Activated CD4-positive, alpha-beta T cell treated with anti-CD3 and anti-CD28 coated beads, Interleukin-2, amount 50 U/mL, for 4 hours (primary cell): ENCODE measurements at regions not wholly inside any gene's neighbourhood (a gene's known extent, or its start where the extent isn't known, plus 50 kb on each side); places are given as distances from the start of the nearest gene placed in this dataset.
"Not testable (repeated sequence)": the region's sequence is repeated elsewhere in the genome, so short reads cannot be mapped to it uniquely, and the experiment has no call there.

Source experiments
- DNase-seq, 2 experiments: peaks; one replicate each; pipeline ENCODE4 v3.0.0-alpha.2; 2020

- DNase-seq, result no peak
Measured at GRCh38 chr7:65749518-65749917, 123.4 kb upstream of the VKORC1L1 start.

- peak; percentile 76 to 82 for DNase-seq
Measured at GRCh38 chr7:65750511-65751344, 122.1 kb upstream of the VKORC1L1 start.

GRCh38 chr7:65754070-65754469 is 118.8 kb upstream of the VKORC1L1 start:
- DNase-seq, result not testable (repeated sequence)

GRCh38 chr7:65758991-65759390 is 113.9 kb upstream of the VKORC1L1 start:
- not testable (repeated sequence) for DNase-seq

- not testable (repeated sequence) for DNase-seq
Measured at GRCh38 chr7:65762712-65763111, 110.2 kb upstream of the VKORC1L1 start.

- not testable (repeated sequence) for DNase-seq
Measured at GRCh38 chr7:65763114-65763513, 109.8 kb upstream of the VKORC1L1 start.

- DNase-seq, result peak; percentile 92 to 93
Measured at GRCh38 chr7:65770473-65771225, 102.2 kb upstream of the VKORC1L1 start.

- not testable (repeated sequence) for DNase-seq
Measured at GRCh38 chr7:65771226-65771569, 101.7 kb upstream of the VKORC1L1 start.

- DNase-seq, result not testable (repeated sequence)
Measured at GRCh38 chr7:65776677-65777076, 96.2 kb upstream of the VKORC1L1 start.

- not testable (repeated sequence) for DNase-seq
Measured at GRCh38 chr7:65789943-65790342, 82.9 kb upstream of the VKORC1L1 start.

GRCh38 chr7:65791788-65792187 is 81.1 kb upstream of the VKORC1L1 start:
- DNase-seq, result not testable (repeated sequence)

GRCh38 chr7:65792726-65793125 is 80.1 kb upstream of the VKORC1L1 start:
- not testable (repeated sequence) for DNase-seq

- not testable (repeated sequence) for DNase-seq
Measured at GRCh38 chr7:65794671-65795391, 78.0 kb upstream of the VKORC1L1 start.

- not testable (repeated sequence) for DNase-seq
Measured at GRCh38 chr7:65795392-65795716, 77.5 kb upstream of the VKORC1L1 start.

GRCh38 chr7:65796205-65796604 is 76.7 kb upstream of the VKORC1L1 start:
- DNase-seq, result no peak

- DNase-seq, result not testable (repeated sequence)
Measured at GRCh38 chr7:65797086-65797485, 75.8 kb upstream of the VKORC1L1 start.

- not testable (repeated sequence) for DNase-seq
Measured at GRCh38 chr7:65797566-65797965, 75.3 kb upstream of the VKORC1L1 start.

GRCh38 chr7:65798111-65799075 is 74.5 kb upstream of the VKORC1L1 start:
- DNase-seq, result no peak

- not testable (repeated sequence) for DNase-seq
Measured at GRCh38 chr7:65800191-65800590, 72.7 kb upstream of the VKORC1L1 start.

- DNase-seq, result no peak
Measured at GRCh38 chr7:65800890-65801341, 72.0 kb upstream of the VKORC1L1 start.

GRCh38 chr7:65804887-65805286 is 68.0 kb upstream of the VKORC1L1 start:
- DNase-seq, result no peak

- not testable (repeated sequence) for DNase-seq
Measured at GRCh38 chr7:65807067-65807466, 65.8 kb upstream of the VKORC1L1 start.
